T-helper 1 cell treated with Interleukin-12 subunit alpha and Interleukin-12 subunit beta and Interleukin-4 antibody, amounts not matched to agents 30 μg/mL and 1 μg/mL, for 36 hours (primary cell): ENCODE measurements at regions not wholly inside any gene's neighbourhood (a gene's known extent, or its start where the extent isn't known, plus 50 kb on each side); places are given as distances from the start of the nearest gene placed in this dataset.
"Not testable (repeated sequence)": the region's sequence is repeated elsewhere in the genome, so short reads cannot be mapped to it uniquely, and the experiment has no call there.

ENCODE experiments used
- H3K27ac Mint-ChIP-seq: one replicate; pipeline ENCODE4 v1.8.0; 2021; ENCODE audit warnings: mild to moderate bottlenecking, mixed read lengths
- H3K27me3 Mint-ChIP-seq: one replicate; pipeline ENCODE4 v1.8.0; 2021; ENCODE audit warnings: low read depth, mixed read lengths
- H3K36me3 Mint-ChIP-seq: one replicate; pipeline ENCODE4 v1.8.0; 2021; ENCODE audit warnings: low read depth, mixed read lengths
- H3K4me1 Mint-ChIP-seq: one replicate; pipeline ENCODE4 v1.8.0; 2021; ENCODE audit warnings: low read depth, mixed read lengths
- H3K4me3 Mint-ChIP-seq: one replicate; pipeline ENCODE4 v1.8.0; 2021; ENCODE audit warnings: mild to moderate bottlenecking, moderate library complexity, mixed read lengths
- H3K9me3 Mint-ChIP-seq: one replicate; pipeline ENCODE4 v1.8.0; 2021; ENCODE audit warnings: mixed read lengths

DNA sequence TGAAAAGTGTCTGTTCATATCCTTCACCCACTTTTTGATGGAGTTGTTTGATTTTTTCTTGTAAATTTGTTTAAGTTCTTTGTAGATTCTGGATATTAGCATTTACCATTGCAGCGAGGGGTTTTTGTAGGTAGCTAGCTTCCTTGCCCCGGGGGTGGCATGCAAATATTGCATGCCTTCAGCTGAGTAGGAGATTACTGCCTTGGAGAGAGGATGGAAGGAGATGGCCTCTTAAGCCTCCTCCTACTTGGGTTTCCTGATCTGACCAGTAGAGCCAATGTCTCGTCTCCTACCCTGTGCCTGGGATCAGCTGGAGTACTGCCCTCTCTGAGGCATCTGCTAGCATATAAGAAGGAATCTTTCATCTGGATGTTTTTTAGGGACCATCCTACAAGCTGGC, 134.4 kb upstream of the CCND2 start:
- H3K27me3 Mint-ChIP-seq = no peaks in the 10 kb centered on the region
- H3K36me3 Mint-ChIP-seq = peaks cover 3% of the 10 kb centered on the region
- no peak overlapping the region for H3K4me3 Mint-ChIP-seq
- H3K27ac Mint-ChIP-seq = peak overlapping the region; percentile 82
- H3K9me3 Mint-ChIP-seq = peaks cover 8% of the 10 kb centered on the region
- H3K4me1 Mint-ChIP-seq = peaks cover 70% of the 10 kb centered on the region

DNA sequence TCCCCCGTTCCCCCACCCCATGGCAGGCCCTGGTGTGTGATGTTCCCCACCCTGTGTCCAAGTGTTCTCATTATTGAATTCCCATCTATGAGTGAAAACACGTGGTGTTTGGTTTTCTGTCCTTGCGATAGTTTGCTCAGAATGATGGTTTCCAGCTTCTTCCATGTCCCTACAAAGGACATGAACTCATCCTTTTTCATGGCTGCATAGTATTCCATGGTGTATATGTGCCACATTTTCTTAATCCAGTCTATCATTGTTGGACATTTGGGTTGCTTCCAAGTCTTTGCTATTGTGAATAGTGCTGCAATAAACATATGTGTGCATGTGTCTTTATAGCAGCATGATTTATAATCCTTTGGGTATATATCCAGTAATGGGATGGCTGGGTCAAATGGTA, 135.0 kb upstream of the CCND2 start:
- peaks cover 66% of the 10 kb centered on the region for H3K4me1 Mint-ChIP-seq
- H3K27ac Mint-ChIP-seq, H3K36me3 Mint-ChIP-seq, H3K9me3 Mint-ChIP-seq, H3K4me3 Mint-ChIP-seq, H3K27me3 Mint-ChIP-seq: not testable (repeated sequence)

- Mint-ChIP-seq H3K4me3 (no peak overlapping the region), H3K9me3 (peaks cover 8% of the 10 kb centered on the region), H3K27me3 (no peaks in the 10 kb centered on the region), H3K4me1 (peaks cover 64% of the 10 kb centered on the region), H3K27ac (no peak overlapping the region), H3K36me3 (peaks cover 3% of the 10 kb centered on the region)
Measured at GRCh38 chr12:4138051-4138450, 135.5 kb upstream of the CCND2 start.

DNA sequence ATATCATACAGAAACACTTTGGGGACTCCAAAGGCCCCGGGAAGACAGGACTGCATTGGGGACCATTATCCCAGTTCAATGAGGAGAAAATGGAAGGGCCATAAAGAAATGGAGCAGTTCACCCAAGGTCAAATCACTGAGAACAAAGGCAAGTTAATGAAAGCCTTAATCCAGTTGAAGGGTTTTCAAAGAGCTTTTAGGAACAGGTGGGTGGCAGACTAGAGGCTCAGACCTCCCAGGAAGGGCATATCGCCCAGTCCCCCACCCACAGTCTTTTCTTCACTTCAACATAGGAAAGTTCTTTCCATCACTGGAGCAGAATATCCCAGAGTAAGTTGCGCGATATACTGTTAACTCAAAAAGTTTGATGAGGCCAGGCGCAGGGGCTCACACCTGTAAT, 136.1 kb upstream of the CCND2 start:
- Mint-ChIP-seq H3K9me3 (peaks cover 8% of the 10 kb centered on the region), H3K27ac (no peak overlapping the region), H3K4me1 (peaks cover 61% of the 10 kb centered on the region), H3K36me3 (peaks cover 5% of the 10 kb centered on the region), H3K4me3 (no peak overlapping the region), H3K27me3 (no peaks in the 10 kb centered on the region)

DNA sequence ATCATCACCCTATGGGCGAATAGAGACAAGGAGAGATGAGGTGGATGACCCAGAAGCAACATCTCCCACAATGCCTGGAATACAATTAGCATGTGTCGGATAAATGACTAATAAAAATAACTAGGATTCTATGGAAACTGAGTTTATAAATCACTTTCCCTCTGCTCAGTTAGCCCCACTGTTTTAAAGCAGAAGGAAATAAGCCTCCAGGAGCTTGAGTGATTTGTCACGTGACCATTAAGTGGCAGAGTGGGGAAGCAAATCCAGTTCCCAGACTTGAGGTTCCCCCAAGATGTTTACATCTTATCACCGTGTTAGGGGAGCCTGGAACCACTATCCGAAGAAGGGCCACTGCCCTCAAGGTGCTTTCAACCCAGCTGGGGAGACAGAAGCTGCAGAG, 136.5 kb upstream of the CCND2 start:
- no peak overlapping the region for H3K4me3 Mint-ChIP-seq
- H3K36me3 Mint-ChIP-seq = peaks cover 5% of the 10 kb centered on the region
- peaks cover 8% of the 10 kb centered on the region for H3K9me3 Mint-ChIP-seq
- H3K27me3 Mint-ChIP-seq = no peaks in the 10 kb centered on the region
- H3K4me1 Mint-ChIP-seq = peaks cover 57% of the 10 kb centered on the region
- no peak overlapping the region for H3K27ac Mint-ChIP-seq

- H3K9me3 Mint-ChIP-seq = peaks cover 8% of the 10 kb centered on the region
- peak overlapping the region; percentile 65 for H3K27ac Mint-ChIP-seq
- peaks cover 49% of the 10 kb centered on the region for H3K4me1 Mint-ChIP-seq
- no peaks in the 10 kb centered on the region for H3K27me3 Mint-ChIP-seq
- no peak overlapping the region for H3K4me3 Mint-ChIP-seq
- H3K36me3 Mint-ChIP-seq = peaks cover 5% of the 10 kb centered on the region
Measured at GRCh38 chr12:4135919-4136605, 137.5 kb upstream of the CCND2 start.

- no peaks in the 10 kb centered on the region for H3K27me3 Mint-ChIP-seq
- H3K9me3 Mint-ChIP-seq = peaks cover 8% of the 10 kb centered on the region
- H3K36me3 Mint-ChIP-seq = peaks cover 5% of the 10 kb centered on the region
- H3K4me3 Mint-ChIP-seq = no peak overlapping the region
- no peak overlapping the region for H3K27ac Mint-ChIP-seq
- peaks cover 39% of the 10 kb centered on the region for H3K4me1 Mint-ChIP-seq
Measured at GRCh38 chr12:4134448-4135263, 138.9 kb upstream of the CCND2 start.

DNA sequence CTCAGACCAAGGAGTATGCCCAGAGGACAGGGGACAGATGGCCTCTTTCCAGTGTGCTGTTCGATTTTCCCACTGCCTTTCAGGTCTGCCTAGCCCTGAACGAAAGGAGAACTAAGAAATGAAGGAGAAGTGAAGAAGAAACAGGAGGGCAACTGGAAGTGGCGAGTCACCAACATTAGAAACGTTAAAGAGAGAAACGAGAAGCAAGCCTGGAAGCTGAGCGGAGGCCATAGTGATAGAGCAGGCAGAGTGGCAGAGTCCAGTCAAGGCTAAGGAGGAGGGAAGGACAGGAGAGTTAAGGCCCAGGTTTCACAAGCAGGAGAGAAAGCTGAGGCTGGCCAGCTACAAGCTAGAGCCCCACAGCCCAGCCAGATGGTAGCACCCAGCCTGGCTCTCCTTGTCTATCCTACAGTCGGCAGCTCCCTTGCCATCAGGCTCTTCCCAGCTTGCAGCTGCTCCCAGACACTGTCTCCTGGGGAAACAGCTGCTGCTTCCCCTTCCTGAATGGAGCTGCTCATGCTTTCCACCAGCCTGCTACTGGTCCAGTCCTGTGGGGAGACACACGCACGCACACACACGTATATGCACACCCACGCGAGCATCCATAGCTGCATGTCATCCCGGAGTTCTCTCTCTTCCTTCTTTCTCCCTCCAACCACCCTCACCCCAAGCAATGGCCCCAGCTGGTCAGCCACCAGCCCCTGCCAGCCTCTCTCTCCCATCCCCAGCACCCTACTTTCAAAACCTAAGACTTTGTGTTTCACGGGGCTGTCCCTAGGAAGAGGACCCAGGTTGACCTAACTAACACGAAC, 139.7 kb upstream of the CCND2 start:
- Mint-ChIP-seq H3K27me3 (no peaks in the 10 kb centered on the region), H3K9me3 (peaks cover 2% of the 10 kb centered on the region), H3K36me3 (peaks cover 2% of the 10 kb centered on the region), H3K27ac (no peak overlapping the region), H3K4me3 (no peak overlapping the region), H3K4me1 (peaks cover 31% of the 10 kb centered on the region)

- H3K4me3 Mint-ChIP-seq = no peak overlapping the region
- H3K27ac Mint-ChIP-seq = no peak overlapping the region
- peaks cover 2% of the 10 kb centered on the region for H3K36me3 Mint-ChIP-seq
- no peaks in the 10 kb centered on the region for H3K27me3 Mint-ChIP-seq
- peaks cover 31% of the 10 kb centered on the region for H3K4me1 Mint-ChIP-seq
- no peaks in the 10 kb centered on the region for H3K9me3 Mint-ChIP-seq
Measured at GRCh38 chr12:4133029-4133428, 140.5 kb upstream of the CCND2 start.

GRCh38 chr12:4121506-4122020, 152.0 kb upstream of the CCND2 start:
- Mint-ChIP-seq H3K4me3 (no peak overlapping the region), H3K36me3 (peaks cover 4% of the 10 kb centered on the region), H3K4me1 (peaks cover 43% of the 10 kb centered on the region), H3K27ac (peak overlapping the region; percentile 28), H3K9me3 (no peaks in the 10 kb centered on the region), H3K27me3 (no peaks in the 10 kb centered on the region)

- peaks cover 54% of the 10 kb centered on the region for H3K4me1 Mint-ChIP-seq
- no peaks in the 10 kb centered on the region for H3K27me3 Mint-ChIP-seq
- no peak overlapping the region for H3K4me3 Mint-ChIP-seq
- peak overlapping the region; percentile 60 for H3K27ac Mint-ChIP-seq
- peaks cover 4% of the 10 kb centered on the region for H3K36me3 Mint-ChIP-seq
- H3K9me3 Mint-ChIP-seq = no peaks in the 10 kb centered on the region
Measured at GRCh38 chr12:4120316-4120917, 153.1 kb upstream of the CCND2 start.

GRCh38 chr12:4119157-4119761, 154.3 kb upstream of the CCND2 start:
- H3K27ac Mint-ChIP-seq = peak overlapping the region; percentile 77
- no peaks in the 10 kb centered on the region for H3K27me3 Mint-ChIP-seq
- peaks cover 61% of the 10 kb centered on the region for H3K4me1 Mint-ChIP-seq
- peak overlapping the region; percentile 54 for H3K4me3 Mint-ChIP-seq
- H3K36me3 Mint-ChIP-seq = peaks cover 4% of the 10 kb centered on the region
- no peaks in the 10 kb centered on the region for H3K9me3 Mint-ChIP-seq

DNA sequence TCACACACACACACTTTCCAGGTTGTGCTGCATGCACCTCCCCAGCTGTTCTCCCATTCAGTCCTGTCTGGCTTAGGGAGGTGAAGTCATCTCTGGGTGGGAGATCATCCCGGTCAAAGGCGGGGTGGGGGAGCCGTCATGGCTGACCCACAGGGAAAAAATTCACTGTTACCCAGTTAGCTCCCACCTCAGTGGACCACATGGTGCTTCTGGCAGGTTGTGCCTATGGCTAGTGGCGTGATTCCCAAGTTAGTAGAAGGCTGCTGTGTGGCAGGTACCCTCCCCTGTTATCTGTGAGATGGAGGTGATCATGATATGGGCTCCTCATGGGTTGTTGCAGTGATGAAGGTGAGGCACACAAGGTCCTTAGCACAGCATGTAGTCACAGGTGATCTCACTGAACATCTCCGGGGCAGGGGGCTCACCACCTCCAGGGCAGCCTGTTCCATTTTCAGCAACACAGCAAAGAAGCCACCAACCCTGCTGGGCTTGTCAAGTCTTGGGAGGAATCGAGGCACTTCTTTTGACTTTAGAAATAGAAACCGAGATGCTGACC, 154.9 kb upstream of the CCND2 start:
- peak overlapping the region; percentile 54 for H3K4me3 Mint-ChIP-seq
- no peaks in the 10 kb centered on the region for H3K27me3 Mint-ChIP-seq
- H3K36me3 Mint-ChIP-seq = peaks cover 4% of the 10 kb centered on the region
- no peaks in the 10 kb centered on the region for H3K9me3 Mint-ChIP-seq
- H3K4me1 Mint-ChIP-seq = peaks cover 61% of the 10 kb centered on the region
- H3K27ac Mint-ChIP-seq = peak overlapping the region; percentile 77
